Lung (tissue), 11 donors: ENCODE measurements at regions not wholly inside any gene's neighbourhood (a gene's known extent, or its start where the extent isn't known, plus 50 kb on each side); places are given as distances from the start of the nearest gene placed in this dataset.
A peak's percentile ranks its signal among the peaks of the same experiment; 100 is the strongest.

ENCODE experiments used
- ATAC-seq: fragments of 200-7000 bp; cut with Tn5 transposase; one replicate; pipeline ENCODE4 v1.9.1; 2020; ENCODE audit warnings: moderate number of reproducible peaks; ENCODE audit not compliant: insufficient read depth, low FRiP score
- DNase-seq, 3 donors: peaks; one replicate each; pipeline ENCODE4 v3.0.0-alpha.2; 2013 to 2017
- H3K27ac ChIP-seq, 2 donors: one replicate each; pipeline ENCODE4 v1.5.1; 2013; ENCODE audit warnings: mild to moderate bottlenecking in 2 of 2, moderate library complexity in 2 of 2, control low read depth in 1 of 2, inconsistent platforms in 1 of 2, low read depth in 1 of 2, low read length in 1 of 2
- H3K27me3 ChIP-seq, 3 donors: one replicate each; pipeline ENCODE4 v1.5.1; 2013; ENCODE audit warnings: low read length in 2 of 3; ENCODE audit not compliant: control insufficient read depth in 3 of 3, insufficient read depth in 3 of 3
- H3K36me3 ChIP-seq, 4 donors: one replicate each; pipeline ENCODE4 v1.5.1; 2013; ENCODE audit warnings: low read length in 4 of 4, mild to moderate bottlenecking in 1 of 4, moderate library complexity in 1 of 4; ENCODE audit not compliant: control insufficient read depth in 4 of 4, insufficient read depth in 4 of 4
- H3K4me1 ChIP-seq, 5 donors: one replicate each; pipeline ENCODE4 v1.5.1; 2013; ENCODE audit warnings: low read length in 5 of 5, mild to moderate bottlenecking in 2 of 5, moderate library complexity in 1 of 5; ENCODE audit not compliant: control insufficient read depth in 5 of 5, insufficient read depth in 5 of 5
- H3K4me3 ChIP-seq: one replicate; pipeline ENCODE4 v1.5.1; 2013; ENCODE audit warnings: mild to moderate bottlenecking, control low read depth, moderate library complexity
- H3K9ac ChIP-seq, 2 donors: one replicate each; pipeline ENCODE4 v1.5.1; 2013; ENCODE audit warnings: low read length in 2 of 2, control low read depth in 1 of 2; ENCODE audit not compliant: insufficient read depth in 1 of 2
- H3K9me3 ChIP-seq, 4 donors: one replicate each; pipeline ENCODE4 v1.5.1; 2013; ENCODE audit warnings: low read length in 3 of 4, mild to moderate bottlenecking in 1 of 4, moderate library complexity in 1 of 4; ENCODE audit not compliant: control insufficient read depth in 4 of 4, insufficient read depth in 3 of 4
- WGBS, 2 donors: extraction: QIAGEN DNeasy Blood & Tissue Kit; methylation state at CpG; one replicate each; pipeline ENCODE4 v1.1.7; 2013; 5-methylcytosine and 5-hydroxymethylcytosine counted together
- TF ChIP-seq, protein P1 (sequence below): IDR thresholded peaks from 2 replicates; pipeline ENCODE4 v1.5.1; 2012; ENCODE audit warnings: mild to moderate bottlenecking; ENCODE audit errors: control extremely low read depth, extremely low read depth
- donor health status: control.
- donor health status: control.
- donor health status: Bipolar disorder and iron deficiency.
- donor health status: healthy.
- donor health status: DM: yes; HTN: yes; CAD: no.

DNA sequence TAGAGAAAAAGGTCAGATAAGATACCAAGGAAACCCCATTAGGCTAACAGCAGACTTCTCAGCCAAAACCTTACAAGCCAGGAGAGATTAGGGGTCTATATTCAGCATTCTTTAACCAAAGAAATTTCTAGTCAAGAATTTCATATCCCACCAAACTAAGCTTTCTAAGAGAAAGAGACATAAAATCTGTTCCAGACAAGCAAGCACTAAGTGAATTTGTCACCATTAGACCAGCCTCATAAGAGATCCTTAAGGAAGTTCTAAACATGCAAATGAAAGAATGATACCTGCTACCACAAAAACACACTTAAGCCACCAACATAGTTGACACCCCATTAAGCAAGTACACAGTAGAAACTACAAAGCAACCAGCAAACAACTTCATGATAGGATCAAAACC, 276.2 kb downstream of the C11orf87 start:
- Histone ChIP-seq H3K4me3 (no peak overlapping the region), H3K9me3 (peaks cover 0 to 20% (median 8%) of the 10 kb centered on the region in 4 donors), H3K27ac (no peak overlapping the region), H3K4me1 (peaks cover 0 to 2% (median 0%) of the 10 kb centered on the region in 5 donors), H3K27me3 (no peaks in the 10 kb centered on the region), H3K9ac (no peak overlapping the region), H3K36me3 (no peaks in the 10 kb centered on the region)
- DNase-seq (no peak), ATAC-seq (no peak)
- TF ChIP-seq, protein P1, sequence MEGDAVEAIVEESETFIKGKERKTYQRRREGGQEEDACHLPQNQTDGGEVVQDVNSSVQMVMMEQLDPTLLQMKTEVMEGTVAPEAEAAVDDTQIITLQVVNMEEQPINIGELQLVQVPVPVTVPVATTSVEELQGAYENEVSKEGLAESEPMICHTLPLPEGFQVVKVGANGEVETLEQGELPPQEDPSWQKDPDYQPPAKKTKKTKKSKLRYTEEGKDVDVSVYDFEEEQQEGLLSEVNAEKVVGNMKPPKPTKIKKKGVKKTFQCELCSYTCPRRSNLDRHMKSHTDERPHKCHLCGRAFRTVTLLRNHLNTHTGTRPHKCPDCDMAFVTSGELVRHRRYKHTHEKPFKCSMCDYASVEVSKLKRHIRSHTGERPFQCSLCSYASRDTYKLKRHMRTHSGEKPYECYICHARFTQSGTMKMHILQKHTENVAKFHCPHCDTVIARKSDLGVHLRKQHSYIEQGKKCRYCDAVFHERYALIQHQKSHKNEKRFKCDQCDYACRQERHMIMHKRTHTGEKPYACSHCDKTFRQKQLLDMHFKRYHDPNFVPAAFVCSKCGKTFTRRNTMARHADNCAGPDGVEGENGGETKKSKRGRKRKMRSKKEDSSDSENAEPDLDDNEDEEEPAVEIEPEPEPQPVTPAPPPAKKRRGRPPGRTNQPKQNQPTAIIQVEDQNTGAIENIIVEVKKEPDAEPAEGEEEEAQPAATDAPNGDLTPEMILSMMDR: no peak

DNA sequence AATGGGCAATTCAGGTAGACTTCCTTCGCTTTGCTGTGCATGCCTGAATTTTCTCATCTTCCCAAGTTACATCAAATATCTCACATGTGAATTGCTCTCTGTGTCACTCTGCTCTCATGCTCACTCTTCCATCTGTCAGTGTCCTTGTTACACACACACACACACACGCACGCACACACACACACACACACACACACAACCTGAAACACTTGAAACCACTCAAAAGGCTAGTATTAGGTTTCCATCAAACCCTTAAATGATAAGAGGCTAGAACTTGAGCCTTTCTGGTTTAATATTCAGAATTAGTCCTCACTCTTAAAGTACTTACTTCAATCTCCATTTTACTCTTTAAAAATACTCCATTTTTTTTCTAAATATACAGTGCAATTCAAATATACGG, 282.4 kb downstream of the C11orf87 start:
- Histone ChIP-seq H3K9me3 (no peaks in the 10 kb centered on the region), H3K4me3 (no peak overlapping the region), H3K4me1 (no peaks in the 10 kb centered on the region), H3K27ac (no peak overlapping the region), H3K36me3 (no peaks in the 10 kb centered on the region), H3K9ac (no peak overlapping the region), H3K27me3 (no peaks in the 10 kb centered on the region)
- DNase-seq (peak in 2 of 3 donors; percentile 3 to 26), ATAC-seq (no peak)
- TF ChIP-seq, protein P1: no peak
- WGBS, 2 donors: 68 to 81% methylated on average over 4 of the region's 4 CpGs

DNA sequence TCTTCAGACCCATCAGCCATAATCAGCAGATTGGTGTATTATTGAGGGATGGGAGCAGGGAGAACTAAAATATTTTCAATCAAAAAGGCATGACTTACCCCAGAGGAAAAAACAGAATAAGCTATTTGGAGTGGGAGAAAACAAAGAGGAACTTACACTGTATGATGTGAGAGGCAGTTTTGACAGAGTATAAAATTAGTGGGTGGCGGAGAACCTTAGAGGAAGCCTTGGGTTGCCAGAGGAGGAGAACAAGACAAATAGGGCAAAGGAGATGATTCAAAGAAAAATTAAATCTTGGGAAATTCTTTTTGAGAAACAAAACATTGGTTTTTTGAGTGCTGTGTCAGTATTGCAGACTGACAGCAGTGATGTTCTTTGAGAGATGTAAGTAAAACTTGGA, 285.0 kb downstream of the C11orf87 start:
- Histone ChIP-seq H3K9me3 (no peaks in the 10 kb centered on the region), H3K27ac (no peak overlapping the region), H3K4me1 (no peaks in the 10 kb centered on the region), H3K27me3 (no peaks in the 10 kb centered on the region), H3K4me3 (no peak overlapping the region), H3K9ac (no peak overlapping the region), H3K36me3 (no peaks in the 10 kb centered on the region)
- TF ChIP-seq, protein P1: no peak
- ATAC-seq (no peak), DNase-seq (no peak)
- WGBS, 2 donors: 81 to 83% methylated on average over 1 of the region's 1 CpG

DNA sequence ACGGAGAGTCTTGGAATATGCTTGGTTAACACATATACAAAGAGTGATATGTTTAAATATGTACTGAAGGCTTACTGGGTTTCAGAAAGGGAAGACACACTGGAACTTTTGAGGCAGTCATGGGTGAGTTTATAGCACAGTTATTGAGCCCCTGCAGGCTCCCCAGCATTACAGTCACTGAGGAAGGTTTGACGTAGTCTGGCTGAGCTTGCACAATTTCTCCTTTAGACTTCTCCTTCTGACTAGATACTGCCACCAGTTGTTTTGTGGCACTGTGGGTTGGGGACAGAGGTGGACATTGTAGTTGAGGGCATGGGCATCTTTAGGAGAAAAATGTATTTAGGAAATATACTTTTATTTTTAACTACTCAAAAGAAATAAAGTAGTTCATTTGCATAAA, 285.4 kb downstream of the C11orf87 start:
- no peak overlapping the region for H3K27ac ChIP-seq
- no peaks in the 10 kb centered on the region for H3K4me1 ChIP-seq
- H3K27me3 ChIP-seq: no peaks in the 10 kb centered on the region
- 56 to 70% methylated on average over 2 of the region's 2 CpGs for WGBS, 2 donors
- H3K4me3 ChIP-seq: no peak overlapping the region
- no peaks in the 10 kb centered on the region for H3K9me3 ChIP-seq
- no peak for ATAC-seq
- TF ChIP-seq, protein P1: no peak
- DNase-seq: no peak
- H3K36me3 ChIP-seq: no peaks in the 10 kb centered on the region
- no peak overlapping the region for H3K9ac ChIP-seq
